ENCODE measurements at regions not wholly inside any gene's neighbourhood (a gene's known extent, or its start where the extent isn't known, plus 50 kb on each side); places are given as distances from the start of the nearest gene placed in this dataset.
"Not testable (repeated sequence)": the region's sequence is repeated elsewhere in the genome, so short reads cannot be mapped to it uniquely, and the experiment has no call there.

DNA sequence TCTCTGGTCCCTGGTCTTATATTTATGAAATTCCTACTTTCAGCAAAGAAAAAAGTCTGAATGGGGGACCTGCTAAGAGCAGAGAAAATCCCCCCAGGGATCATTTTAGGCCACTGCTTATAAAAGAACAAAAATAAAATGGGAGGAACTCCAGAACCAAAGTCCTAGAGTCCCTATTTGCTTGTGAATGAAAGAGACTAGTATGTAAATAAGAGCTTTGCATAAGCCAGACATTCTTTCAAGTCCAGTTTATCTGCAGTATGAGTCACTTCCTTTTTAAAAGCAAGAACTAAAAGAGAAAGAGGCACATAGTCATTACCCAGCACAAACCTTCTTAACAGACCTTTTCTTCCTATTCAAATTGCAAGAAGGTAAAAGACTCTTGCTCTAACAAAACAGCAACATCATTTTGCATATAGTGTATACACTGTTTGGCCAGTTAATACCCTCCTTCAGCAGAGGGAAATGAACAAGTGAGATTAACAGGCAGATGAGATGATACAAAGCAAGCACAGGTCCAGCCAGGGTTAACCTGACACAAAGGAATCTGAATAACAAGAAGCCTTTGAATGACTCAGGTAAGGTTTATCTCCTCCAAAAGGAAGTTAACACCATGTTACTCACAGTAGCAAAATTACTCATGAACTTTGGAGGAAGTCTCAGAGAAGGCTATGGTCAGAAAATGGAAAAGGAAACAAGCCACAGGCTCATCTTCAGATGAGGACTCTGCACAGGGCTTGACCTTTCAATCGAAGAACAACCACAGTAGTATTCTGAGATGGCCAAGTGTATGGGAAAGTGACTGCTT lies 87.3 kb downstream of the PHLDA1 start:
- DNase-seq: no peak

DNA sequence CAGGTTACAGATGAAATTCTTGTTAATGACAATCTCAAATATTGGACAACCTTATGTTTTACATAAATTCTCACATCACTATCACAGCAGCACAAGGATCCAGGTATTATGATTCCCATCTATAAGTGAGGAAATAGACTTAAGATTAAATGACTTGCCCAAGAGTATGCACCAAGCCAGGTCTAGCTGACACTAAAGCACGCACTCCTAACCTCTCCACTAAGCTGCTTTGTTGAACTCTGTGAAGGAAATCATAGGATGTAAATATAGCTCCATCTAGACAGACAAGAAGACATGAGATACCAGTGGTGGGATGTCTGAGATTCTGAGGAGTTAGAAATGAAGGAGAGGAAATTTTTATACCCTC lies 87.9 kb downstream of the PHLDA1 start:
- DNase-seq: no peak

DNA sequence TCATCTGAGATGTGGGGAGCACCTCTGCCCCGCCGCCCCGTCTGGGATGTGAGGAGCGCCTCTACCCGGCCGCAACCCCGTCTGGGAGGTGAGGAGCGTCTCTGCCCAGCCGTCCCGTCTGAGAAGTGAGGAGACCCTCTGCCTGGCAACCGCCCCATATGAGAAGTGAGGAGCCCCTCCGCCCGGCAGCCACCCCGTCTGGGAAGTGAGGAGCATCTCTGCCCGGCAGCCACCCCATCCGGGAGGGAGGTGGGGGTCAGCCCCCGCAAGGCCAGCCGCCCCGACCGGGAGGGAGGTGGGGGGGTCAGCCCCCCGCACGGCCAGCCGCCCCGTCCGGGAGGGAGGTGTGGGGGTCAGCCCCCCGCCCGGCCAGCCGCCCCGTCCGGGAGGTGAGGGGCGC lies 89.9 kb downstream of the PHLDA1 start:
- DNase-seq: not testable (repeated sequence)

DNA sequence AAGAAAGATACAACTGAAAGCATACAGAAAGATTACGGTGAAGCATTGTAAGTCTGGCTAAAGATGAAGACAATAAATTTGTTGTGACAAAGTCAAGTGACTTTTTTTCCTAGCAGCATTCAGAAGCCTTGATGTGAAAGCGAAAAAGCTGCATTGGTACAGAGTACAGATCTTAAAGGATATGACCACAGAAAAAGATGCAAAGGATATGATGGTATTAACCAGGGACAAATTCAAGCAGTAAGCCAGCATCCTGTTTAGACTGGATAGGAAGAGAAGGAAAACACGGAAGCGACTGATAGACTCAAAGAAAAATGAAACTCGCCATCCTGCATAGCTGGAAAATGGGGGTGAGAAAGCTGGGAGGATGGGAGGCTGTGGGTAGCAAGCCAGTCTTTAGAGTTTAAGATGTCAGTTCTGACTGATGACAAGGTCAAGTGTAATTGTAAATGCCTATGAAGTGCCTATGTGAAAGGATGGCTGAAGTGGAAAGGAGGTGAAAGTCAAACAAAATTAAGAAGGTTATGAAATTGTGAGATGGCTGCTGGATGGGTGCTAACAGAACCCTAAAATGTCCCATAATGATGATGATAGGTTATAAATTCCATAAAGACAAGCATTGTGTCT lies 92.4 kb downstream of the PHLDA1 start:
- DNase-seq: no peak

DNA sequence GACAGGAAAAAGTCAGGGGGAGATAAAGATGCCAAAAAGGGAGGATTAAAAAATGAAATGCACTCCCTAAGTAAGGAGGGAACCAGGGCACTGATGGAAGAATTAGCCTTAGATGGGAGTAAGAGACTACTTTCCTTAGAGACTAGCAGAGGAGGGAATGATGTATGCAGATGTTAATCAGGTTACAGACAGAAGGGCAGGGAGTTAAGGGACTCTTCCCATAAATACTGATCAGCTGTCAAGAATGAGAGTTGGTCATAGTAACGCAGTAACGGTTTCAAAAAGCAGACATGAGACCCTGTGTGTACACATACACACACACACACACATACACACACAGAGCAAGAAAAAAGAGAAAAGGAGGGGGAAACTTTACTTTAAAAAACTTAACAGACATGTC lies 93.4 kb downstream of the PHLDA1 start:
- no peak for DNase-seq

DNA sequence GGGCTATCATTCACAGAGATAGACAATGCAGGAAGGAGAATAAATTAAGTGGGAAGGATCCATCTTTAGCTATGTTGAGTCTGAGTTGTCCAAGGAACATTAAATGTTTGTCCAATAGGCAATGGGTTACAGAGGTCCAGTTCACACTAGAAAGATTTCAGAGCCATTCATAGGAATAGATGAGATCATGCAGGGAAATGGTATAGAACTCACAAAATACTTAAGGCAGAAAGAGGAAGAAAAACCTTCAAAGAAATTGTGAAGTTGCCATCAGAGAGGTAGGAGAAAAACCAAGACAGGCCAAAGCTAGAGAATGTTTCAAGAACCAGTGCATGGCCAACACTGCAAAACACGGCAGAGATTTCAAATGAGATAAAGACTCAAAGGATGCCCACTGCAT lies 94.1 kb downstream of the PHLDA1 start:
- no peak for DNase-seq

DNA sequence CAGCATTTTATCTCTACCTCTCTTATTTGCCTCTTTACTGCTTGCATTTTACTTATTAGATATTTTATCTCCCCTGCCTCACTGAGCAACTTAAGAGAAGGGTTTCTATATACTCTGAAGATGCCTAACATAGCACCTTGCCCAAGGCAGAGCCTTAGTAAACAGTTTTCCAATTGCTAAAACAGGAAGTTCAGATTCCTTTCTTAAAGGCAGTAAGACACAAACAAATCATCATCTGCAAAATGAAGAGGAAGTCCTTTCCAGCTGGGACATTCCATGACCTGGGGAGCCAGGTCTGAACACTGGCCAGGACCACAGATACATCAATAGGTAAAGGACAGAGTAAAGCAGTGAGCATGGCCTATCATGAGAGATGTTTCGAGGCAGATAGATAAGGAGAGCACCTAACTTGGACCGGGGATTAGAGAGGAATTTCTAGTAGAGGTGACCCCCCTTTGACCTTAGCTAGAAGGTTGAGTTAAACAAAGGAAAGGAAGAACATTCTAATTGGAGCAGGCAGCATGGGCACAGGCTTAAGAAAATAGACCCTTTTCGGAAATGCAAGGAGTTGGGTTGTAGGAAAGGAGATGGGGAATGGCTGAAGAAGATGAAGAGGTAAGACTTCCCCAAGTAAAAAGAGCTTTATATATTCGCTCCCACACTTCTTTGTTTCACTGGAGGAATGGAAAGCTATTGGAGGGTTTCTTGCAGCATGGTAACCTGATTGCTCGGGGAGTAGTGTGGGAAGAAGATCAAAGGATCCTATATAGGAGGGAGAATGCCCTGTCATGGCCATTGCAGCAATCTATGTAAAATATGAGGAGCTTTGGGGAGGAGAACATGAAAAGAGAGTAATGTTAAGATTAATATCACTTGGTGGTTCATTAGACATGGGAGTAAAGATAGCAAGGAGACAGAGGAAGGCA lies 94.8 kb downstream of the PHLDA1 start:
- no peak for DNase-seq

DNA sequence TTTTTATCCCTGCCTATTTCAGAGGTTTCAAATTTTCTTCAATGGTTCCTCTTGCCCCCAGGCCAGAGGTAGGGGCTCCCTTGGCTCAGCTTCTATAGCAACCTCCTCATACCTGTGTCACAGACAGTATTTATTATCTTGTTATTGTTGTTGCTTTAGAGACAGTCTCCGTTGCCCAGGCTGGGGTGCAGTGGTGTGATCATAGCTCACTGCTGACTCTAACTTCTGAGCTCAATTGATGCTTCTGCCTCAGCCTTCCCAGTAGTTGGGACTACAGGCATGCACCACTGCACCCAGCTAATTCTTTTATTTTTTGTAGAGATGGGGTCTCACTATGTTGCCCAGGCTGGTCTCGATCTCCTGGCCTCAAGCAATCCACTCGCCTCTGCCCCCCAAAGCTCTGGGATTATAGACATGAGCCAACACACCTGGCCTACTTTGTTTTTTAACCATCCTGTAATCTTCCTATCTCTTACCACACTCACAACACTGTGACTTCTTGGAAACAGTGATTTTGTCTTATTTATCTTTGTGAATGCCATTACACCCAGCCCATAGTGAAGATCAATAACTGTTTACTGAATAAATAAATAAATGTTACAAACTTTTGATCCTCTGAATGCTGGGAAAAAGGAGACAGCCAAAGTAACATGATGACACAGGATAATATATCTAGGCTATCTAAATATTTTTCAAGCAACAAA lies 95.9 kb downstream of the PHLDA1 start:
- DNase-seq: no peak

DNA sequence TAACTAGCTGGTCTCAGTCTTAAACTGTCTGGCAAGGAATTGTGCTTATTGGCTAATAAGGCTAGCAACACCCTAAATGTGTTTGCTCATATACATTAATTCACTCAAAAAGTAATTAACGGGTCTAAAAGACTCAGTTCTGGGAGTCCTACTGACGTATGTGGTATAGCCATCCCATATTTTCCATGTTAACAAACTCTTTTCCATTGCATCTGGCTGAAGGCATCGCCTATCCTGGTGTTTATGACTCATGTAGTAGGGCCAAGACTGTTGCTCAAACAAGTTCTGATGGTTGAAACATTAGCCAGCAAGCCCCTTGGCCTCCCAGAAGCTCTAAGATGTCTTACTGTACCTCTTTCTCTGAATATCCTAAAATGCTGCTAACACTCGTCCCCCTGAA lies 98.5 kb downstream of the PHLDA1 start:
- no peak for DNase-seq

DNA sequence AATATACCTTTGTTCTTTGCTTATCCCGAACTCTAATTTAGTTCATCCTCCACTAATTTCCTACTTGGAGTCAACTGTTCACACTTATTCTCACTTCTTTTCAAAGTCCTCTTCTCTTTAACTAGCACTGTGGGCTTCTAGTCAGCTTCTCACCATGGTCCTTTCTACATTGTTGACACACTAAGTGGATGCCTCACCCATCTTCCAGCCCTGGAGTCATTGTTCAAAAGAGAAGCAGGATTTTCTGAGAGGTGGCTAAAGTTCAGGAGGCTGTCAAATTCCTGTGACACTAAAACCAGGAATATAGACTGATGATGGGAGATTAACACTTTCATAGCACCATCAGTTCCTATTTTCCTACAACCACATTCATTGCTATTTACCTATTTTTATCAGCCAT lies 99.3 kb downstream of the PHLDA1 start:
- DNase-seq: no peak

DNA sequence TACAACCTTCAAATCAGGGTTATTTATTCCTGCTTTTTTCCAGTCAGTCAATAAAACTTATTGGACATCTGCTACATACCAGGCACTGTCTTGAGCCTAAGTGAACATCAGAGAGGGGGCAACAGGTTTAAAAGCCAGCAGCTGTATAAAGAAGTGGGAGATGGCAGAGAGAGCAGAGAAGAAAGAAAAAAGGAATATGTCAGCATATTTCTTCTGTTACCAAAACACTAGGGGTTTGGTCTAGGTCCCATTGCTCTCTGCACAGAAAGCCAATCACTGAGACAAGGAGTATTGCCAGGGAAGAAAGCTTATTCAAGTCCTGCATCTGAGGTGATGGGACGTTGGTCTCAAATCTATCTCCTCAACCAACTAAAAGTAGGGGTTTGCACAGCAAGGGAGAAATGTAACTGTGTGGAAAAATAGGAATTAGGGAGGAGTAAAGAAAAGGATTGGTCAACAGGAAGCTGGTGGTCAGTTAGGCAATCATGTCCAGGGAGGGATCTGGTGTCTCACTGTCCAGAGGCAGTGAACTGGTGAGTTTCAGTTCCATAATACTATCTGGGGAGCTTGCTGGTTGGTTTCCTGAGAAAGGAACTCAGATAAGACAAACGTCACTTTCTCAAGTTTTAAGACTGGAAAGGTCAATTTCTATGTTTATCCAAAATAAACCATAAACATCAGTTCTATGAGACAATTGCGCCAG lies 107.5 kb downstream of the PHLDA1 start:
- DNase-seq: no peak

DNA sequence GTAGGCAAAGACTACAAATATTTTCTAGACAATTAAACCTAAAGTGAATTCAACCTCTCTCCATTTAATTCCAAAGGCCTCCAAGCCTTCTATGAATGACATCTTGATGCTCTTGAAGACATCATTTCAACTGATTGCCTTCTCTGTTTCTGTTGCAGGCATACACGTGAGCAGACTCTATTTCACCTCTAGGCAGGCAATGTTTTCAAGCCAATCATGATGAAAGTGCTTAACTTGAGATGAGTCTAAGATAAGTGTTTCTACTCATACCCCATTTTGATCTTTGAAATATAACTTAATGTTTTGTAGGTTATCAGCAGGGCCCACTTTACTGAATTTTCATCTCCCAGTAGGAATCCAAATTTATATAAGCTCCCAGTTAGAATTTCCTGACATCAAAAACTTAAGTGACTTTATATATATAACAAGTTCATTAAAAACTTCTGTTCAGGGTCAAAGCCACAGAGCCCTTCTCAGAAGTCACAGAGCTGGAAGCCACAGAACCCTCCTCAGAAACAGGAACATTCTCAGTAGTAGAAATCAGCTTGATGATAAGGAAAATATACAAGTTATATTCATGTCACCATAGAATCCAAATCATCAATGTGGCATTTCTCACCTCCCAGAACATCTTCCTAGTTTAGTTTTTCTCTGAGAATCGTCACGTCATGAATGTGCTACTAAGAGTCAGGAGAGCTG lies 108.5 kb downstream of the PHLDA1 start:
- no peak for DNase-seq

DNA sequence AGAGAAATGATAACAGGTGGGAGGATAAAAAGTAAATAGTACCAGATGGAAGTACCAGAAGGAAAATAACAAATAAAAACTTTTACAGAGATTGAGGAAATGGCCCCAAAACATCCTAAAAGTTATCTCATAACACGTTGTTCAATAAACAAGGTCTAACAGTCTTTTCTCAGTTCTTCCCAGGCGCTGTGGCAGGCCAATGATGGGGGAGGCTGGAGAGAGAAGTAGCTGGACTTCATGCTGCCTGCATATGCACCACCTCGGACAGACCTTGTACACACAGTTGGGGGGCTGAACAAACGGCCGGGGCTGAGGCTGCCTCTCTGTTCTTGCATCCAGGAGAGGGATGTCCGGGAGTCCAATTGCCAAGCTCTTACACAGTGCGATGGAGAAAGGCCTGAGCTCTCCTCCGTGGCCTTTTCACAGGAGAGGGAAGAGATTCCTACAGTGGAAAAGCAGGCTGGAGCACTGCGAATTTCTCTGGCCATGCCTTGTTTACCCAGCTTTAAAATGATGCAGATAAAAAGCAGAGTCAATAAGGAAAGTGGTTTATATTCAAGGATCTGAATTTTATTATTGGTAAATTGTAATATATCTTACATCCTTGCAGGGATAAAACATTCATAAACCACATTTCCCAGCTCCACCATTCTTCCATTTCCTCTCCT lies 109.8 kb downstream of the PHLDA1 start:
- DNase-seq: no peak

DNA sequence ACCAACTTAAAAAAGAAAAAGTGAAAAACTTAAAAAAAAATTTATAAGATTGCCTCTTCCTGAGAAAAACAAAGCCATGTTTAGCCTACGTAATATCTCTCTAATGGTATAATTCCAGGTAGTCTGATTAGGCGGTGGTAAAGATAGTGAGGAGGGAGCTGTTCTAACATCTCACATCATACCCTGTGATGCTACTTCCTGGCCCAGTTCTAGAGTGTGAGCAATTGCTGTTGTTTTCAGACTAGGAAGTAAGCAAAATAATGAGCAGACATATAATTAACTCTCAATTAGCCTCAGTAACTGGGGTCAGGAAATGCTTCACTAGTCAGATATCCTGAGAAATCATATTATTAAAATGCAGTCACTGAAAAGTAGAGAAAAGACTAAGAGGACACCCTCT lies 113.9 kb downstream of the PHLDA1 start:
- no peak for DNase-seq

DNA sequence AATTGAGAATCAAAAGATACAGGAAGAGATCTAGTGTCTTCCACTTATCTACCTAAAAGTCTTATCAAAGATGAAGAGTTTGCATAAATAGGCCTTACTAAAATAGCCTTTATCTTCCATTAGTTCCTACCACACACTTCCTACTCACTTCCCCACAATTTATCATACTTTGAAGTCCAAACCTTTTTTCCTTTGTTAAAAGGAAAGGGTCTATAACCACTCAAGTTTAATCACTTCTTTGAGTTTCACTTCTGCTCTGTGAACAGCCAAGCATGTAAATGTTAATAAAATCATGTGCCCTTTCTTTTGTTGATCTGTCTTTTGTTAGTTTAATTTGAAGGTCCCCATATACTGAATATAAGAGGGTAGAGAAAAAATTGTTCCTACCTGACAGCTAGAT lies 114.5 kb downstream of the PHLDA1 start:
- DNase-seq: no peak

DNA sequence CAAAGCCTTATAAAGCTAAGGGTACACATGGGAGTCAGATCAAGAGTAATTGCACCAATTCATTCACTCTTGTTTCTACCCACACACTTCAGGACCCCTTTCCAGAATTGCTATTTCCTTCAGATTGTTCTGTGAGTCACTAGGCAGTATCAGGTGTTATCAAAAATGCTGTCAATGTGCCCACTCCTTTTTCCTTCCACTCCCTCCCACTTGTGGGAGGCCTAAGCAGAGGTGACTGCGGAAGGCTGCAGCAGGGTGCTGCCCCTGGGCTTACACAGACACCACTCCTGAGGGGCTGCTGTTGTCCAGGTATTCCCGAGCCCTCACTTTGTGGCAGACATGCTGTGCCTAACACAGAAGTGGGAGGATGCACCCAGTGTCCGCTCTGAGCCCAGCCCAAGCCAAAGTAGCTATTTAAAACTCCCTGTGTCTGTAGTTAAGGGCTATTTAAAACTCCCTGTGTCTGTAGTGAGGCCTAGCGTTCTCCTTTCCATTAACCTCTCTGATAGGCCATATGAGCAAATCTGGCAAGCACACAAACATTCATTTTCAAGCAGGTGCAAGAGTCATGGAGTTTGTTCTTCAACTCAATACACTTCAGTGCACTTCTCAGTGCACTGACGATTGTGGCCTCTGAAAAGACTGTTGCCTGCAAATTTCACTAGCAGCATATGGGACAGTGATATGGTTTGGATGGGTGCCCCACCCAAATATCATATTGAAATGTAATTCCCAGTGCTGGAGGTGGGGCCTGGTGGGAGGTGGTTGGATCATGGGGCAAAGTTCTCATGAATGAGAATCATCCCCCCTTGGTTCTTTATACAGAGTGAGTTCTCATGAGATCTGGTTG lies 117.8 kb downstream of the PHLDA1 start:
- DNase-seq: no peak

DNA sequence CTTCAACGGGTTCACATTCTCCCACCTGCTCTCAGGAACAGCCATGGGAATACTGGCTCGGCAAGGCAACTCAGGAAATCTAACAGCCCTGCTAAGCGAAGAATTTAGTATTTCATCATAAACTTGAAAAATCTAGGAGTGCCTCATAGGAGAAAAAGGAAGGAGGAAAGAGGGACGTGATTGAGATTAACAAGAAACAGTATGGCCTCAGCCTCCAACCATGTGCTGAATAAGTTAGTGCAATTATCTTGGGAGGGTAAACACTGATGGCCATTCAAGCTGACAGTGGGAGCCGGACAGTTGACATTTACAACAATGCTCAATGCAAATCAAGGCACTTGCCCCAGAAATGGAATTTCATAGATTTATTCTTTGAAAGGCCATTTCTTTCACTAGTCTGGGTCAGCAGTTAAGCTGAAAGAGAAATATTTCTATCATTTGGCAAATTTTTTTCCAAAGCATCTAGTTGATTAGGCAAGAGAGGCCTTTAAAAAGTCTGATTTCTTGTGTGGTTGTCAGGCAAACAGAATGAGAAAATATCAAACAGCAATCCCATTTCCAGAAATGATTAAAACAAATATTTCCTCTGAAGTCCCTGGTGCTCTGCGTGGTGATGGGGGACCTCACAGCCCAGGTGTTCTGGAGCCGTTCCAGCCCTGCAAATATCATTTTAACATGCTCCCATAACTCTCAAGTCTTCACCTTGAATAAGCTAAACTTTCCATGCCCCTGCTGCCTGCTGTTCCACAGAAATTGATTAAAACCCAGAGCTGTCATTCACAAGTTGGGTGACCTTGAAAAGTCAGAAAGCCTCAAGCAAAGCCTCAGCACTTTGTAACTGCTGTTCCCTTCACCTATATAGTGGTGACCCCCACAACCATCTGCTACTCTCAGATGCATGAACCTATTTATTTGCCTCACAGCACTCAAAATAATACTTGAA lies 121.6 kb downstream of the PHLDA1 start:
- DNase-seq: no peak

All from hypothalamus (tissue), 51 donors.